Endothelial cell of umbilical vein (primary cell): ENCODE measurements at regions not wholly inside any gene's neighbourhood (a gene's known extent, or its start where the extent isn't known, plus 50 kb on each side); places are given as distances from the start of the nearest gene placed in this dataset.

Experiments used
- EZH2 ChIP-seq: IDR thresholded peaks from 2 replicates; pipeline ENCODE4 v1.6.1; 2012; ENCODE audit warnings: borderline replicate concordance, low read depth, mild to moderate bottlenecking, moderate library complexity, low read length, inconsistent platforms; ENCODE audit not compliant: severe bottlenecking
- POLR2A ChIP-seq: IDR thresholded peaks from 2 replicates; pipeline ENCODE4 v1.6.1; 2012; ENCODE audit warnings: low read depth, mild to moderate bottlenecking, control low read depth, low read length
- POLR2AphosphoS5 ChIP-seq: IDR thresholded peaks from 2 replicates; pipeline ENCODE4 v1.6.1; 2012; ENCODE audit warnings: low read depth, mild to moderate bottlenecking, control low read depth, low read length, moderate library complexity; ENCODE audit not compliant: insufficient read depth
- TF ChIP-seq, protein P1 (sequence below), 2 donors: IDR thresholded peaks; 1 replicate in 1 of 2; 2 replicates in 1 of 2; pipeline ENCODE4 v1.5.1; 2011; ENCODE audit warnings: low read length in 2 of 2, mild to moderate bottlenecking in 2 of 2, moderate library complexity in 2 of 2, control low read depth in 1 of 2, inconsistent platforms in 1 of 2, low read depth in 1 of 2; ENCODE audit not compliant: insufficient read depth in 1 of 2; ENCODE audit errors: extremely low read depth in 1 of 2
- TF ChIP-seq, protein P2 (sequence below): IDR thresholded peaks from 2 replicates; pipeline ENCODE4 v1.6.1; 2011; ENCODE audit not compliant: insufficient read depth, insufficient read length

DNA sequence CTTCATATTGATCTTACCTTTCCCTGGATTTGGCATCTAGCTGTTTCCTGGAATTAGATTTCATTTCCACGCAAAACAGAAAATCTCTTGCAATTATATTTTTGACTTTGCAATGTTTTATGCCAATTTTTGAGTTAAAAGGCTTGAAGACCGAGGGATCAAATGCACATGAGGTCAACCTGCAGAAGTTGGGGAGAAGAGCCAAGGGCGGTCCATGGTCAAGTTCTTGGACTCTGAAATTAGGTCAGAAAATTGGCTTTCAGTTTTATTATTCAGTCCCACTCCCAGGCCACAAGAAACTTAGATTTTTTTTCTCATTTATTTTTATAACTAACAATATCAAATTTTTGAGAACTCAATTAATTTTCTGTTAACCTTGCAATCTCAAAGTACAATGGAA, 499.1 kb upstream of the USP24 start:
- TF ChIP-seq POLR2AphosphoS5: no peak
- no peak for TF ChIP-seq POLR2A
- TF ChIP-seq EZH2: no peak
- TF ChIP-seq, protein P1, sequence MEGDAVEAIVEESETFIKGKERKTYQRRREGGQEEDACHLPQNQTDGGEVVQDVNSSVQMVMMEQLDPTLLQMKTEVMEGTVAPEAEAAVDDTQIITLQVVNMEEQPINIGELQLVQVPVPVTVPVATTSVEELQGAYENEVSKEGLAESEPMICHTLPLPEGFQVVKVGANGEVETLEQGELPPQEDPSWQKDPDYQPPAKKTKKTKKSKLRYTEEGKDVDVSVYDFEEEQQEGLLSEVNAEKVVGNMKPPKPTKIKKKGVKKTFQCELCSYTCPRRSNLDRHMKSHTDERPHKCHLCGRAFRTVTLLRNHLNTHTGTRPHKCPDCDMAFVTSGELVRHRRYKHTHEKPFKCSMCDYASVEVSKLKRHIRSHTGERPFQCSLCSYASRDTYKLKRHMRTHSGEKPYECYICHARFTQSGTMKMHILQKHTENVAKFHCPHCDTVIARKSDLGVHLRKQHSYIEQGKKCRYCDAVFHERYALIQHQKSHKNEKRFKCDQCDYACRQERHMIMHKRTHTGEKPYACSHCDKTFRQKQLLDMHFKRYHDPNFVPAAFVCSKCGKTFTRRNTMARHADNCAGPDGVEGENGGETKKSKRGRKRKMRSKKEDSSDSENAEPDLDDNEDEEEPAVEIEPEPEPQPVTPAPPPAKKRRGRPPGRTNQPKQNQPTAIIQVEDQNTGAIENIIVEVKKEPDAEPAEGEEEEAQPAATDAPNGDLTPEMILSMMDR (IDR thresholded peaks at IDR 0.05; ENCODE audit: extremely low read depth in 1 of 2, insufficient read depth in 1 of 2, low read depth in 1 of 2, low read length in 2 of 2): no peak
- TF ChIP-seq, protein P2, sequence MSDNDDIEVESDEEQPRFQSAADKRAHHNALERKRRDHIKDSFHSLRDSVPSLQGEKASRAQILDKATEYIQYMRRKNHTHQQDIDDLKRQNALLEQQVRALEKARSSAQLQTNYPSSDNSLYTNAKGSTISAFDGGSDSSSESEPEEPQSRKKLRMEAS: no peak
